HG03378 (cell line): ENCODE measurements at regions not wholly inside any gene's neighbourhood (a gene's known extent, or its start where the extent isn't known, plus 50 kb on each side); places are given as distances from the start of the nearest gene placed in this dataset.
"Not testable (repeated sequence)": the region's sequence is repeated elsewhere in the genome, so short reads cannot be mapped to it uniquely, and the experiment has no call there.

Experiments
- ATAC-seq: cut with Tn5 transposase; IDR thresholded peaks from one replicate; pipeline ENCODE4 v1.9.1; 2021; ENCODE audit warnings: mild to moderate bottlenecking, moderate library complexity; ENCODE audit not compliant: unreplicated experiment

GRCh38 chr12:46523863-46524770 lies 151.5 kb upstream of the SLC38A2 start:
- no peak for ATAC-seq

DNA sequence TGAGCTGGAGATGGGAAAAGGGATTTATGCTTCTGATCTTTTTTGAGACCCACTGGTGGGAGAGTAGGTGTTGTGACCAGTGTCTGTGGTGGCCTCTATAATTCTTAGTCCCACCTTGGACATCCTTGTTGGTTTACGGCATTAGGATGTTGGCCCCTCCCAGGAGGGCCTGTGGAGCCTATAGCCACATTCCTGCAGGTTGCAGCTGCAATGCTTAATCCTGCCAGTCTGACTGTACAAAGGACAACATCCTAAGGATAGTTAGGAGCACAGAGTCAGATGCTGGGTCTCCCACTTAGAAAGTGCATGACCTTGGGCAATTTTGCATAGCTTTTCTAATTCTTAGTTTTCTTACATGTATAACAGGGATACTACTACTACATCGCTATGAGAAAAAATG lies 150.9 kb upstream of the SLC38A2 start:
- ATAC-seq: no peak

GRCh38 chr12:46522071-46522470 lies 149.5 kb upstream of the SLC38A2 start:
- no peak for ATAC-seq

GRCh38 chr12:46521145-46521544 lies 148.6 kb upstream of the SLC38A2 start:
- ATAC-seq: no peak

DNA sequence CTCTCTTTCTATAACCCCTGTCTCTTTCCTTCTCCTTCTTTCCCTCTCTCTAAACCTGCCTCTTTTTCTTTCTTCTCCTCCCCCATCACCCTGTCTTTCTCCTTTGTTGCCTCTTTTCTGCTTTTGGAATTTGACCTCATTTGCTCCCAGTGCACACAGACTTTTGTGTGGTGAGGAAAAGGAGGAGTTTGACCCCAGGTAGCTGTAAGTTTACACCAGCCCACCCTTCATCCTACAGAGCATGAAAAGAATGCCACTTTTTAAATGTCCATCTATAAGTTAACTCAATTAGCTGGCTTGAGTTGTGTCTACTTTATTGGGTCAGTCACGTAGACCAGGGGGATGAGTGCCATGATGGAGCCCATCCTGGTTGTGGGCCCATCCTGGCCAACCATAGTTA lies 146.8 kb upstream of the SLC38A2 start:
- ATAC-seq: no peak

DNA sequence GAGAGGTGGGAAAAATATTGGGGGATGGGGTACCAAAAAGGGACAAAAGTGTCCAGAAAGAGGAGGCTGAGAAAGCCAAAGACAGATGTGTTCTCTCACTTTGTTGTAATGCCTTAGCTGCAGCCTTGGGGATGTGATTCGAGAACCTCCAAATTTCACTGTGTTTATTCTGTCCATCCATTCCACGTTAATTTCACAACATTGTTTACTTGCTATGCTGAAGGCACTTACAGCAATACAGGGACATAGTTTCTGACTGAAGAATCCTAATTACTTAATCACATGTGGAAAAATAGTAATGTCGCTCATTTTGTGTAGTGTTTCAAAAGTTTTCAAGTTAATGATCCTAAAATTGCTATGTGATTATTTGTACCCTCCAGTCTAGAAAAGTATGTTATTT lies 146.2 kb upstream of the SLC38A2 start:
- no peak for ATAC-seq

DNA sequence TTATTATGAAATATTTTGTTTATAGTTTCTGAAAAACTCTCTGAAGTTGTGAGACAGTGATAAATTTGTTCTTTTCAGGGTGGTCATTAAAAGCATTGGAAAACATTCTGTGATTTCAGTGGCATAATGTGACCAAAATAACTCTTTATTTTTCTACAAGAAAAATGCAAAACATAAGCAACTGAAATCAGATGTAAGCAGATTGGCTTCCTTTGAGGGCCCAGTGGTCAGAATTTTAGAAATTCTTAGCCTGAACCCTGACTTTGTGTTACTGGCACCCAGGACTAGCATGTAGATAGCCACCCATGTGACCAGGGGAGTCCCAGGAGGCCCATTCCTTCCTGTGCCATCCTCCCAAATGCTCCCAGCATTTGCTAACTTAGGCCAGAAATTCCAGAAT lies 145.6 kb upstream of the SLC38A2 start:
- no peak for ATAC-seq

DNA sequence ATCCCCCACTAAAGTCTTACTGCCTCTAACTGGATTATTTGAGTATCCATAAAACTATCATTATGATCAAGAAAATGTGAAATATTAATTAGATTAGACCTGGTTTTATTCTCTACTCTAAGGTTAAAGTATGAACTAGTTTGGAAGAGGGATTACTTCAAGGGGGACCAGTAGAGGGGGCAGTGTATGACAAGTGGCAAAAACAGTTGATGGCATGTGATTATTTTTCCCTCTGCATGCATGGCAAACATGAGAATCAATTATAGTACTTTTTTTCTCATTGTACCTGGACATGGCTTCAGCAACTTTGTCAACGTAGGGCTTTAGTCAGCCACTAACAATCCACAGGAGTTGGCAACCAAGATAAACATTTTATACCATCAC lies 145.0 kb upstream of the SLC38A2 start:
- peak; percentile 32 for ATAC-seq

DNA sequence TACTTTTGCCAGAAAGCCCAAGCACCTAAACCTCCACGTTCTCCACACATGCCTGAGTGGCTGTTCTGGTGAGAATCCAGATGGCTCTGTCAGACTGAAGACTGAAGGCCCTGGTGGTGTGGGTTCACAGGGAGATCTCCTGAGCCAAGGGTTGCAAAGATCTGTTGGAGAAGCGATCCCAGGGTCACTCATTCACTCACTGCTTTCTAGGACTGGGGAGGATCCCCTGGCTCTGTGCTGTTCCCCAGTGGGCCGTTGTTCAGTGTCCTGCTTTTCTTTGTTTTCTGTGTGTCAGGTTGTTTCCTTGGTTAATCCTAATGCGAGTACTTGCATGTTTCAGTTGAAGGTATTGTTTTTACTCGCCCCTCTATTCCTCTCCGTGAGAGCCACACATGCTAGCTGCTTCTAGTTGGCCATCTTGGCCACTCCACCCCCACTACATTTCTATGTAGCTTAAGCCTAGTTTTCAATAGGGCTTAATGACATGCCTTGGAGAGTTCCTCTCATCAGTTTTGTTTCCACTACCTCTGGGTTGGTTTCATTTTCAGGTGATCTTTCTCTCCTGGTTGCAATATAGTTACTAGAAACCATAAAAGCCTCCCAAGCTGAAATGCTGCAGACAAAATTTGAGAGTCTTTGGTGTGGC lies 144.5 kb upstream of the SLC38A2 start:
- ATAC-seq: peak; percentile 99

DNA sequence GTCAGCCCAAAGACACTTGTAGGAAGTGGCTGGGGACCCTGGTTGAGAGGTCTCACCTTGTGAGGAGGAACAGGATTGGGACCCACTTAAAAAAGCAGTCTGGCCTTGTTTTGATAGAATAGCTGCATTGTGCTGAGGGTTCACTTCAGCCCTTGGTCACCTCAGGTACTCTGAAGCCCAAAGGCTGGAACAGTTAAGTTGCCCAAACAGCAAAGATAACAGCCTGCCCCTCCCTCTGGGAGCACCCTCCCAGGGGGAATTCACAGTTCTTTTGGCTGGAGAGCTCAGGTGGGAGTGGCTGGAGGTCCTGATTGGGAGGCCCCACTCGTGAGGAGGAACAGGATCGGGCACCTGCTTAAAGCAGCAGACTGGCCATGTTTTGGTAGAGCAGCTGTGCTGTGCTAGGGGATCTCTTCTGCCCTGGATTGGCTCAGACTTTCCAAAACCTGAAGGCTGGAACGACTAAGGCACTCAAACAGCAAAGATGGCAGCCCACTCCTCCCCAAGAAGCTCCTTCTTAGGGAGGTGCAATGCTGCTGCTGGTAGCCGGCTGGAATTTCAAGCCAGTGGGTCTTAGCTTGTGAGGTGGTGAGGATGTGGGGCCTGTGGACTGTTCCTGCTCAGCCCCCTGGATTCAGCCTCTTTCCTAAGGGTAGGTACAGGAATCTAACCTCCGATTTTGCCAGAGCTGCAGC lies 143.8 kb upstream of the SLC38A2 start:
- no peak for ATAC-seq

DNA sequence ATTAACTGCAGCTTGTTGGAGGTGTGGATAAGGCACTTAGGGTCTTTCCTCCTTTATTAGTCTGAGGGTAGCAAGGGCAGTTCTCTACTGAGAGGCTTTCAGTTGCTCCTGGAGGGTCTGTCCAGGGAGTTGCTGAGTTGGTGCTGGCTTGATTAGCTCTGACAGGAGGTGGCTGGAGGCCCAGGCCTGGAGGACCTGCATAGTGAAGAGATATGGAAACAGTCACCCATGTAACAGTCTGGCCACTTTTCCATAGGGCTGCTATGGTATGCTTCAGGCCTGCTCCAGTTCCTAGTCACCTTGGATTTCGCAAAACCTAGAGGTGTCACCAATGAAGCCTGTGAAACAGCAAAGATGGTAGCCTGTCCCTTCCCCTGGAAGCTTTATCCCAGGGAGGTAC lies 143.3 kb upstream of the SLC38A2 start:
- no peak for ATAC-seq

GRCh38 chr12:46514886-46515285 lies 142.3 kb upstream of the SLC38A2 start:
- no peak for ATAC-seq

GRCh38 chr12:46510257-46510656 lies 137.7 kb upstream of the SLC38A2 start:
- ATAC-seq: not testable (repeated sequence)

DNA sequence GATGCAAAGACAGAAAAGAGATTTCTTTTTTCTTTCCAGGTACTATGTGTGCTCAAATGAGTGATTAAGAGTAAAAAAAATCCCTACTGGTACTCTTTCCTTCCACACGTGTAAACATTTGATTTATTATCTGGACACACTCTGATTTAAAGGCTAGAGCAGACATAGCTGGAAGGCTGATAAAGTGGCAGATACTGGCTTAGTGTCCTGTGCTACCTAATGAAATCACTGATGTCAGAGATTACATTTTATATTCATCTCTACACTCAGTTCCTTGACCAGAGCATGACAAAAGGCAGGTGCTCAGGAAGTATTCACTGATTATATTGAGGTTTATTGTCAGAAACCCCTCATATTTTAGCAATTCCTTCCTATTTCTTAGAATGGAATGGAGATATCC lies 136.6 kb upstream of the SLC38A2 start:
- ATAC-seq: no peak

DNA sequence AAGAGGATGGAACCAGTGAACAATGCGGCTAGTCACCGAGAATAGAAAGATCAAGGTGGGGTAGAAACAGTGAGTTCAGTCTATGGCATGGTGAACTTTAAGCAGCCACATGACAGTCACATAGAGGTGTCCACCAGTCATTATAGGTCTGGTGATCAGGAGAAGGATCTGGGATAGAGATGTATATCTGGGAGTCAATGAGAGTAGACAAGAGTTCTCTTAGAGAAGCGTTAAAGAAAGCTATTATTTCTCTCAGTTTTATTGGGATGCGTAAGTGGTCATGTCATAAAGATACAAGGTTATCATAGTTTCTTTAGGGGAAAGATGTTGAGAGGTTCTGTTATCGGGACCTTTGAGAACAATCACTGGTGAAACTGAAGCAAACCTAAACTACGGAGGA lies 136.1 kb upstream of the SLC38A2 start:
- no peak for ATAC-seq

GRCh38 chr12:46507766-46508165 lies 135.2 kb upstream of the SLC38A2 start:
- ATAC-seq: no peak

GRCh38 chr12:46506961-46507360 lies 134.4 kb upstream of the SLC38A2 start:
- ATAC-seq: no peak

DNA sequence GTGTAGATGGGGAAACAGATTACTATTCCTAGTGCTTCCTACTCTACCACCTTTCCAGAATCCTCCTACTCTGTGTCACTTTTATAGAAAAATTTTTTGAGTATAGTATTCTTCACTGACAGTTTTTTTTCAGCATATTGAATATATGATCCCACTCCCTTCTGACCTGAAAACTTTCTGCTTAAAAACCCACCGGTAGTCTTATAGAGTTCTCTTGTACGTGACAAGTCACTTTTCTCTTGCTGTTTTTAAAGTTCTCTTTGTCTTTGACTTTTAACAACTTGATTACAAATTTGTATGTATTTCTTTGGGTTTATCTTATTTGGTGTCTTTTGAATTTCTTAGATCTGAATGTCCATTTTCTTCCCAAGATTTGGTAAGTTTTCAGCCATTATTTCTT lies 133.6 kb upstream of the SLC38A2 start:
- ATAC-seq: no peak

DNA sequence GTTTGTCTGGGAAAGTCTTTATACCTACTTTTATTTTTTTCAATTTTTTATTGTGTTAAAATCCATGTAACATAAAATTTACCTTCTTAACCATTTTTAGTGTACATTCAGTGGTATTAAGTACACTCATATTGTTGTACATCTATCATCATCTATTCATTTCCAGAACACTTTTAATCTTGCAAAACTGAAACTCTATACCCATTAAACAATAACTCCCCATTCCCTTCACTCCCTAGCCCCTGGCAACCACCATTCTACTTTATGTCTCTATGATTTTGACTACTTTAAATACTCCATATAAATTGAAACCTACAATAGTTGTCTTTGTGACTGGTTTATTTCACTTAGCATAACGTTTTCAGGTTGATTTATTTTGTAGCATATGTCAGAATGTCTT lies 131.9 kb upstream of the SLC38A2 start:
- ATAC-seq: no peak

DNA sequence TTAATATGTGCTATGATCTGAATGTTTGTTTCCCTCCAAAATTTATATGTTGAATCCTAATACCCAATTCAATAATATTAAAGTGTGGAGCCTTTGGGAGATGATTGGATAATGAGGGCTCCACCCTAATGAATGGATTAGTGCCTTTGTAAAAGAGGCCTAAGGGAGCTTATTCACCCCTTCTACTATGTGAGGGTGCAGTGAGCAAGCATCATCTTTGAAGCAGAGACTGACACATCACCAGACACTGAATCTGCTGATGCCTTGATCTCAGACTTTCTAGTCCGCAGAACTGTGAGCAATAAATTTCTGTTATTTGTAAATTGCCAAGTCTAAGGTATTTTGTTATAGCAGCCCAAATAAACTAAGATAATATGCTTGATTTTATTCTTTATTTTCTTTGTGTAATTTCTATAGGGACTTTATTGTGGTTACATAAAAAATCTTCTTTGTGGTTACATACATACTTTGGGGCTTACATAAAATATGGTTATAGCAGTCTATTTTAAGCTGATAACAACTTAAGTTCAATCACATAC lies 131.1 kb upstream of the SLC38A2 start:
- ATAC-seq: no peak

DNA sequence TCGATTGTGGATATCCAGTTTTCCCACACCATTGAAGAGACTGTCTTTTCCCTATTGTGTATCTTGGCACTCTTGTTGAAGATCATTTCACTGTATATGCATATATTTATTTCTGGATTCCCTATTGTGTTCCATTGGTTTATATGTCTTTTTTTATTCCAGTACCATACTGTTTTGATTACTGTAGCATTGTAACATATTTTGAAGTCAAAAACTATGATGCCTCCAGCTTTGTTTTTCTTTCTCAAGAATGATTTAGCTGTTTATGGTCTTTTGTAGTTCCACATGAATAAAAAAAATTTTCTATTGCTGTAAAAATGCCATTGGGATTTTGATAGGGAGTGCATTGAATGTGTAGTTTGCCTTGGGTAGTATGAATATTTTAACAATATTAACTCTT lies 128.1 kb upstream of the SLC38A2 start:
- ATAC-seq: no peak

- ATAC-seq: peak; percentile 55
Observed at GRCh38 chr12:46499901-46500300, 127.3 kb upstream of the SLC38A2 start.
